A673 (cell line): ENCODE measurements at regions not wholly inside any gene's neighbourhood (a gene's known extent, or its start where the extent isn't known, plus 50 kb on each side); places are given as distances from the start of the nearest gene placed in this dataset.

Source experiments
- BruUV-seq: library from RNA; stranded (reverse); fragments of 400-500 nt; replicated peaks from 2 replicates; lab custom pipeline; 2021; lab: Mats Ljungman, UMichigan
- CTCF ChIA-PET: fragments of 300-600 bp; sonication (Branson Sonifier 250); formaldehyde crosslinking; loops from one replicate; lab custom pipeline; 2022; ENCODE audit warnings: antibody characterized with exemption; lab: Charles Lee
- POLR2A ChIA-PET: fragments of 300-600 bp; sonication (Branson Sonifier 250); formaldehyde crosslinking; loops from one replicate; lab custom pipeline; 2022; ENCODE audit warnings: antibody characterized with exemption; ENCODE audit not compliant: low non-redundant PET; lab: Charles Lee
- DNase-seq: peaks from one replicate; pipeline ENCODE4 v3.0.0-alpha.2; 2015; ENCODE audit warnings: low spot score
- H3K27ac ChIP-seq: fragments of 200-600 bp; sonication (generic); 2 replicates; pipeline ENCODE4 v1.5.1; 2016; ENCODE audit warnings: mixed run types, low read depth, mild to moderate bottlenecking, mixed read lengths, antibody characterized with exemption, low read length; ENCODE audit not compliant: poor library complexity, severe bottlenecking
- H3K27me3 ChIP-seq: fragments of 200-600 bp; sonication (generic); replicated peaks from 2 replicates; pipeline ENCODE4 v1.6.1; 2017; ENCODE audit warnings: mixed run types, low read depth, mild to moderate bottlenecking, mixed read lengths, antibody characterized with exemption, low read length; ENCODE audit not compliant: insufficient read depth, poor library complexity
- H3K36me3 ChIP-seq: fragments of 200-600 bp; sonication (generic); 2 replicates; pipeline ENCODE4 v1.6.1; 2016; ENCODE audit warnings: mixed run types, mild to moderate bottlenecking, mixed read lengths, antibody characterized with exemption, low read length; ENCODE audit not compliant: insufficient read depth, poor library complexity, severe bottlenecking
- H3K4me1 ChIP-seq: fragments of 200-600 bp; sonication (generic); 2 replicates; pipeline ENCODE4 v1.6.1; 2017; ENCODE audit warnings: mixed run types, mild to moderate bottlenecking, mixed read lengths, antibody characterized with exemption, low read length; ENCODE audit not compliant: insufficient read depth, poor library complexity, severe bottlenecking
- H3K4me3 ChIP-seq: fragments of 200-600 bp; sonication (generic); 2 replicates; pipeline ENCODE4 v1.5.1; 2016; ENCODE audit warnings: low read depth, mixed run types, mild to moderate bottlenecking, mixed read lengths, low read length; ENCODE audit not compliant: poor library complexity, severe bottlenecking
- H3K9me3 ChIP-seq: fragments of 200-600 bp; sonication (generic); 2 replicates; pipeline ENCODE4 v1.6.1; 2016; ENCODE audit warnings: mixed run types, low read depth, mild to moderate bottlenecking, mixed read lengths, antibody characterized with exemption, low read length; ENCODE audit not compliant: poor library complexity, severe bottlenecking
- EZH2 ChIP-seq: fragments of 200-600 bp; sonication (generic); IDR thresholded peaks from 2 replicates; pipeline ENCODE4 v1.6.1; 2017; ENCODE audit warnings: borderline replicate concordance, low read depth, mild to moderate bottlenecking, mixed read lengths, antibody characterized with exemption, low read length; ENCODE audit not compliant: poor library complexity, severe bottlenecking
- intact Hi-C: fragments of 100-400 bp; cut with micrococcal nuclease; formaldehyde crosslinking; loops from one replicate; pipeline ENCODE4 v1.10.0; 2022; ENCODE audit not compliant: unreplicated experiment
- TF ChIP-seq, protein P1 (sequence below): fragments of 300-800, 200-600 bp; sonication (generic); conservative IDR thresholded peaks from 2 replicates; pipeline ENCODE4 v1.5.1; 2017; ENCODE audit warnings: low read depth, mild to moderate bottlenecking, antibody characterized with exemption, low read length, moderate library complexity, mixed read lengths

DNA sequence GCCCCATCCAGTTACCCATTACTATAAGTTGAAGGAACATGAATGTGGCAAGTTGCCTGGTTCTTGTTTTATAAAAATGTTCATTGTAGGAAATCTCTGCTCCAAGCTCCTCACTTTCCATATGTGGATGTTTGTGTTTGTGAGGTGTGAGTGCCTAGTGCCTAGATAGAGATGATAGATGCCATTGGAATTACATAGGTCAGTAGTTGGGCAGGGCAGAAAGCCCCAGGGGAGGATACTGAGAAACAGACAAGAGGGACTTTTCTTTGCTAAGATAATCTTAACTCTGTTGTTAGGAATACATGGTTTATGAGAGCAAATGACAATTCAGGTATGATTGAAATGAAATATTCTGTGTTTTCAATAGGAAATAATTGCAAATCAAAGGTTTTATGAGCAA, 226.3 kb upstream of the GRIP1 start:
- CTCF ChIA-PET = no interaction called here
- intact Hi-C loops = no loop called here

DNA sequence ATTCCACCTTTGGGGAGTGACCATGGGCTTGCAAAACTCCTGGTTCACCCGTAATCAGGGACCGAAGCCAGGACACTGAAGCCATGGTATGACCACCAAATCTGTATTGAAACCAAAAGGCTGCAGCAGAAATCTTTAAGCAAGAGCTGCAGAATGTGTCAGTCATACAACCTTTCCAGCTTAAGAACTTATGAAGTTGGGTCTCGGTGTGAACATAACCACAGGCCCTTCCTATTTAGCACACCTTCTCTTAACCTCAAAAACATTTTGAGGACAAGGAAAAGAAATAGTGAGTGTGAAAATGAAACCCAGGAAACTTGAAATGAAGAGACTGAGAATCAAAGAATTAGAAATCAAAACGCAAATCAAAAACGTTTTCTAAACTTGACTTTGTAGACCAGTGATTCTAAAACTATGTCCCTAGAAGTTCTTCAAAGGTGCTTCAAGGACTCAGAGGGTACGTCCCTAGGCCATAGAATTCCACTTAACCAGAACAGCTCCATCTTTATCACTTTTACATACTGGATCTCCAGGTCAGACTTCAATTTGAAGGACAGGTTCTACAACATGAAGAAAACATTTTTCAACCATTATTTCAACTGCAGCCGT, 231.6 kb upstream of the GRIP1 start:
- ChIA-PET CTCF (interaction anchor here (0.6 kb wide), 1 partner anchor 17 kb away, joined by 3 read pairs; no protein-coding TSS in a partner anchor), POLR2A (no interaction called here)
- DNase-seq = no peak
- no peaks in the 10 kb centered on the region for H3K27me3 ChIP-seq
- no peak for TF ChIP-seq EZH2
- TF ChIP-seq, protein P1, sequence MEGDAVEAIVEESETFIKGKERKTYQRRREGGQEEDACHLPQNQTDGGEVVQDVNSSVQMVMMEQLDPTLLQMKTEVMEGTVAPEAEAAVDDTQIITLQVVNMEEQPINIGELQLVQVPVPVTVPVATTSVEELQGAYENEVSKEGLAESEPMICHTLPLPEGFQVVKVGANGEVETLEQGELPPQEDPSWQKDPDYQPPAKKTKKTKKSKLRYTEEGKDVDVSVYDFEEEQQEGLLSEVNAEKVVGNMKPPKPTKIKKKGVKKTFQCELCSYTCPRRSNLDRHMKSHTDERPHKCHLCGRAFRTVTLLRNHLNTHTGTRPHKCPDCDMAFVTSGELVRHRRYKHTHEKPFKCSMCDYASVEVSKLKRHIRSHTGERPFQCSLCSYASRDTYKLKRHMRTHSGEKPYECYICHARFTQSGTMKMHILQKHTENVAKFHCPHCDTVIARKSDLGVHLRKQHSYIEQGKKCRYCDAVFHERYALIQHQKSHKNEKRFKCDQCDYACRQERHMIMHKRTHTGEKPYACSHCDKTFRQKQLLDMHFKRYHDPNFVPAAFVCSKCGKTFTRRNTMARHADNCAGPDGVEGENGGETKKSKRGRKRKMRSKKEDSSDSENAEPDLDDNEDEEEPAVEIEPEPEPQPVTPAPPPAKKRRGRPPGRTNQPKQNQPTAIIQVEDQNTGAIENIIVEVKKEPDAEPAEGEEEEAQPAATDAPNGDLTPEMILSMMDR = no peak
- no peak overlapping the region for H3K27ac ChIP-seq
- no TSS peak for BruUV-seq
- H3K4me3 ChIP-seq = no peak overlapping the region
- no peaks in the 10 kb centered on the region for H3K9me3 ChIP-seq
- H3K4me1 ChIP-seq = peaks cover 7% of the 10 kb centered on the region
- no peaks in the 10 kb centered on the region for H3K36me3 ChIP-seq
- intact Hi-C loops = no loop called here

More for the DNA sequence above, 226.3 kb upstream of the GRIP1 start:
- TF ChIP-seq EZH2 = no peak
- TF ChIP-seq, protein P1 = no peak
- POLR2A ChIA-PET = no interaction called here
- H3K4me1 ChIP-seq = no peaks in the 10 kb centered on the region
- H3K4me3 ChIP-seq = no peak overlapping the region
- no peak overlapping the region for H3K27ac ChIP-seq
- no peak for DNase-seq
- H3K9me3 ChIP-seq = no peaks in the 10 kb centered on the region
- no peaks in the 10 kb centered on the region for H3K36me3 ChIP-seq
- no TSS peak for BruUV-seq
- H3K27me3 ChIP-seq = no peaks in the 10 kb centered on the region

DNA sequence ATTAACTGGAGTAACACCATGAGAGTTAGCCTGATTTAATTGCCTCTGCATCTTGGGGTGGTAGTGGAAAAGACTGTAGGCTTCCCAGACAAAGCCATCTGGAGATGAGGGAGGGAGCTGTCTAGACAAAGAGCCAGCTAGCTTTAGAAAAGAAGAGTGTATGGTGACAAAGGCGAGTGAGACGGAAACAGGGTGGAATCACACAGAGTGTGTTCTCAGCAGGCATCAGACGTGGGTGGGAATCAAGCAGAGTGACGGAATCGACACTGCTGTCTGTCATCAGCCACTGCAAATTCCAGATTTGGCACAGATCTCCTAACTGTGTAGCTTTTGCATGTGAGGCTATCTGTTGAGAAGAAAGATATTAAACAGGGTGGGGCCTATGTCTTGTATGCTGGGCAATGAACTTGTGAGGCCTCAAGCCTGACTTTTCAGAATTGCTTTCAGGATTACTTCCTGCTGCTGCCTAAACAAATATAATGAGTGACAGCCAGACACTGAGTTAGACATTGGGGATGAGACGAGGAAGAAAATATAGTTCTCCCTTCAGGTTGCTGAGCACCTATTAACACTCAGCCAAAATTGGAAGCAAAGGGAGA, 236.5 kb upstream of the GRIP1 start:
- CTCF ChIA-PET = no interaction called here
- intact Hi-C loops = no loop called here
- Histone ChIP-seq H3K4me3 (no peak overlapping the region), H3K4me1 (peaks cover 17% of the 10 kb centered on the region), H3K27me3 (no peaks in the 10 kb centered on the region), H3K27ac (no peak overlapping the region), H3K9me3 (no peaks in the 10 kb centered on the region), H3K36me3 (no peaks in the 10 kb centered on the region)
- BruUV-seq = no TSS peak
- POLR2A ChIA-PET = no interaction called here
- peak; percentile 92 for DNase-seq
- TF ChIP-seq, protein P1 = no peak
- no peak for TF ChIP-seq EZH2
